Tibial artery (tissue), 4 donors: ENCODE measurements at regions not wholly inside any gene's neighbourhood (a gene's known extent, or its start where the extent isn't known, plus 50 kb on each side); places are given as distances from the start of the nearest gene placed in this dataset.
"Not testable (repeated sequence)": the region's sequence is repeated elsewhere in the genome, so short reads cannot be mapped to it uniquely, and the experiment has no call there.

Experiments
- DNase-seq, 2 donors: peaks; one replicate each; pipeline ENCODE4 v3.0.0-alpha.2; 2019
- H3K27ac ChIP-seq, 2 donors: fragments of 200-600 bp; sonication (generic) in 1 of 2; 1 replicate in 1 of 2; 2 replicates in 1 of 2; pipeline ENCODE4 v1.5.1; 2018 to 2019; ENCODE audit warnings: mild to moderate bottlenecking in 1 of 2
- H3K27me3 ChIP-seq, 2 donors: fragments of 200-600 bp; sonication (generic) in 1 of 2; one replicate each; pipeline versions ENCODE4 v1.5.1 to v1.6.0; 2016 to 2019
- H3K36me3 ChIP-seq, 3 donors: fragments of 200-600 bp; sonication (generic) in 2 of 3; one replicate each; pipeline ENCODE4 v1.5.1; 2016 to 2019; ENCODE audit warnings: mild to moderate bottlenecking in 2 of 3
- H3K4me1 ChIP-seq, 4 donors: fragments of 200-600 bp; sonication (generic) in 2 of 4; 1 replicate in 3 of 4; 2 replicates in 1 of 4; pipeline ENCODE4 v1.5.1; 2016 to 2019
- H3K4me3 ChIP-seq, 2 donors: fragments of 200-600 bp; sonication (generic) in 1 of 2; 1 replicate in 1 of 2; 2 replicates in 1 of 2; pipeline ENCODE4 v1.5.1; 2018 to 2019; ENCODE audit warnings: mild to moderate bottlenecking in 2 of 2
- H3K9me3 ChIP-seq, 3 donors: fragments of 200-600 bp; sonication (generic) in 1 of 3; one replicate each; pipeline ENCODE4 v1.5.1; 2016 to 2019
- CTCF ChIP-seq, 2 experiments: fragments of 200-600 bp in 1 of 2; fragments of 450-650 bp in 1 of 2; IDR thresholded peaks; one replicate each; pipeline ENCODE4 v1.5.1; 2017 to 2019; ENCODE audit warnings: antibody characterized with exemption in 2 of 2, mild to moderate bottlenecking in 1 of 2, moderate library complexity in 1 of 2
- intact Hi-C: fragments of 100-400 bp; cut with DNase I; formaldehyde crosslinking; loops from one replicate; pipeline ENCODE4 v1.15.0; 2023; ENCODE audit warnings: low total_unique reads

- intact Hi-C loops, result no loop called here
- DNase-seq, result no peak
- Histone ChIP-seq H3K9me3 (no peaks in the 10 kb centered on the region), H3K4me3 (no peak overlapping the region), H3K27ac (no peak overlapping the region), H3K27me3 (no peaks in the 10 kb centered on the region), H3K36me3 (no peaks in the 10 kb centered on the region), H3K4me1 (no peaks in the 10 kb centered on the region)
- no peak for TF ChIP-seq CTCF (IDR thresholded peaks at IDR 0.05)
Observed at GRCh38 chr1:105626276-105626987, 1430.0 kb upstream of the PRMT6 start.

GRCh38 chr1:105631153-105631744 is 1425.2 kb upstream of the PRMT6 start:
- H3K4me3 ChIP-seq, intact Hi-C loops, H3K27me3 ChIP-seq: not testable (repeated sequence)

GRCh38 chr1:105632342-105633196 is 1423.9 kb upstream of the PRMT6 start:
- no peak for TF ChIP-seq CTCF (IDR thresholded peaks at IDR 0.05)
- Histone ChIP-seq H3K9me3 (no peaks in the 10 kb centered on the region), H3K27ac (no peak overlapping the region), H3K4me1 (no peaks in the 10 kb centered on the region), H3K36me3 (no peaks in the 10 kb centered on the region), H3K27me3 (no peaks in the 10 kb centered on the region), H3K4me3 (no peak overlapping the region)
- intact Hi-C loops, result no loop called here
- no peak for DNase-seq

More at GRCh38 chr1:105631153-105631744, 1425.2 kb upstream of the PRMT6 start:
- not testable (repeated sequence) for H3K4me1 ChIP-seq, H3K36me3 ChIP-seq, H3K27ac ChIP-seq, H3K9me3 ChIP-seq
- peak in 1 of 2 donors; percentile 39 for DNase-seq

GRCh38 chr1:105636052-105636451 is 1420.4 kb upstream of the PRMT6 start:
- H3K36me3 ChIP-seq, result no peaks in the 10 kb centered on the region
- no peak for TF ChIP-seq CTCF (IDR thresholded peaks at IDR 0.05)
- H3K27me3 ChIP-seq, result no peaks in the 10 kb centered on the region
- DNase-seq, result no peak
- H3K9me3 ChIP-seq, result no peaks in the 10 kb centered on the region
- H3K27ac ChIP-seq, result no peak overlapping the region
- intact Hi-C loops, result no loop called here
- no peaks in the 10 kb centered on the region for H3K4me1 ChIP-seq
- no peak overlapping the region for H3K4me3 ChIP-seq

GRCh38 chr1:105641407-105641806 is 1415.1 kb upstream of the PRMT6 start:
- intact Hi-C loops, result no loop called here

More at GRCh38 chr1:105641407-105641806, 1415.1 kb upstream of the PRMT6 start:
- no peak for TF ChIP-seq CTCF (IDR thresholded peaks at IDR 0.05)
- Histone ChIP-seq H3K9me3 (no peaks in the 10 kb centered on the region), H3K27me3 (no peaks in the 10 kb centered on the region), H3K4me3 (no peak overlapping the region), H3K4me1 (no peaks in the 10 kb centered on the region), H3K27ac (no peak overlapping the region), H3K36me3 (no peaks in the 10 kb centered on the region)
- no peak for DNase-seq
